NCI-H2196 treated with DMSO at 0.1 percent for 48 hours (cell line): ENCODE measurements at regions not wholly inside any gene's neighbourhood (a gene's known extent, or its start where the extent isn't known, plus 50 kb on each side); places are given as distances from the start of the nearest gene placed in this dataset.
"Not testable (repeated sequence)": the region's sequence is repeated elsewhere in the genome, so short reads cannot be mapped to it uniquely, and the experiment has no call there.

Source experiments
- DNase-seq: peaks from one replicate; lab custom pipeline; 2025; ENCODE audit not compliant: unreplicated experiment; lab: John Stamatoyannopoulos, UW

- no peak for DNase-seq
These were observed 1165.6 kb upstream of the CDH8 start for GRCh38 chr16:63201851-63202250.

DNA sequence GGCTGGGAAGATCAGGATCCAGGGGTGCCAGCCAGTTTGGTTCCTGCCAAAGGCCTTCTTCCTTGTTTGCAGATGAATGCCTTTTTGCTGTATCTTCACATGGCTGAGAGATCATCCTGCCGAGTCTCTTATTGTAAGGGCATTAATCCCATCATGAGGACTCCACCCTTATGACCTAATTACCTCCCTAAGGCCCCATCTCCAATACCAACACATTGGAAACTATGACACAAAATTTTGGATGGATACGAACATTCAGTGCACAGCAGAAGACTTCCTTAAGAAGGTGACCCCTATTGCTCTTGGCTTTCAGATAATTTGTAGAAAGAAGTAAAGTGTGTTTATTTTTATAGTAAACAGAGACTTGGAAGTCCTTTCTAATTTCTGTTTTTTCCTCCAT is 1164.7 kb upstream of the CDH8 start:
- no peak for DNase-seq

DNA sequence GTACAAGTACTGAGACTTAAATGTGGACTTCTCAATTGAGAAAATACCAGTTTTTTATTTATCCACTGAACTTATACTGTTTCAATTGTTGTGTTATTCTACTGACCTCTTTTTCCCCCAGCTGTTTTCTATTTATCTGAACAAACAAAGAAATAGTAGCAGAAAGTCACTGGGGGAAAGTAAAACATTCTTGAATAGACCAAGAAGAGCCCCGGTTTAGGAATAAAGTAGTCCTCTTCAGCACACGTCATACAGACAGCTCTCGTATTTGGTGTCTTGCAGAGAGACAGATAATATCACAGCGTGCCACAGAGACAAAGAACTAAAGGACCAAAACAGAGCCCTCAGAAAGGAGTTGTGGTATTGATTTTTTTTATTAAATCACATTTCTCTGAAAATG is 1159.1 kb upstream of the CDH8 start:
- no peak for DNase-seq

- no peak for DNase-seq
These were observed 1156.7 kb upstream of the CDH8 start for GRCh38 chr16:63192980-63193379.

DNA sequence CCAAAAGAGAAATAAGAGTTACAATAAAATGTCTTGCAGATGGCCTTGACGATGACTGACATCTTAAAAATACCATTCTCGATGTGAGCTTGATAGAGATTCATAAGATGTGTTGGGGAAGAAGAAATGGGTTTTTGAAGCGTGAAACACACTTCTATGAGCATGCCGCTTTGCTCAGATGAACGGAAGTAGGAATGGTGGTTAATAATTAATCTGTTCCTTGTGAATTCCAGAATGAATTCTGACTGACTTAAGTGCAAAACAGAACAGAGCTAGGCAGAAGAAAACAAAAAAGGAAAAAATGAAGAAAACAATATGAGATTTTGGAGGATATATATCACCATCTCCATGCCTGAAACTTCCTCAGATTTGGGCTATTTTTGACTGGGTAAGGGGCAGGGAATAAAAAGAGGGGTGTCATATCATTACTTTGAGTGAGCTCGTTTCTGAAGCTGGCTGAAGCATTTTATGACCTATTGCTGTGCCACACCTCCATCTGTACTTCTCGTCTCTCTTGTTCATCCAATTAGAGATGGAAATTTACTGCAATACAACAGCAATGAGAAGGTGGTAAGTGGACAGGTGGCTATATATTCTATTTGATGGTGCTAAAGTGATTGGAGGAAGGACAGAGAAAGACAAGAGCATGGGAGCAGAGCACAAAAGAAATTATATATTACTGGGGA is 1152.0 kb upstream of the CDH8 start:
- no peak for DNase-seq

DNA sequence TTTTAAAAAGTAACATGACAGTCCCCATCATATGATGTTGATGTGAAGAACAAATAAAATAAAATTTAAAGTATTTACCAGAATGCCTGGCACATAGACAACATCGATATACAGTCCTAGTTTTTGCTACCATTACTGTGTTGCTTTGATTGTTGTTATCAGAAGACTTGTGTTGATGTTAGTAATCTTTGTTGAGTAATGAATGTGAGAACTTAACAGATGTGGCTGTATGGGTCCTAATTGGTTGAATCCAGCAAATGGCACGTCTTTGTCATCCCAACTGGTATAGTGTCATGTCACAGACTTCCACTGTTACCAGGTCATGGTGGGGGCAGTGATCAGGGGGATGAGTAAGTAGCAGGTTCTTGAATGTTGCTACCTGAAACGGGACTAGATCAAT is 1151.4 kb upstream of the CDH8 start:
- no peak for DNase-seq

GRCh38 chr16:63185235-63185780 is 1149.1 kb upstream of the CDH8 start:
- no peak for DNase-seq

- no peak for DNase-seq
These were observed 1147.5 kb upstream of the CDH8 start for GRCh38 chr16:63183743-63184142.

DNA sequence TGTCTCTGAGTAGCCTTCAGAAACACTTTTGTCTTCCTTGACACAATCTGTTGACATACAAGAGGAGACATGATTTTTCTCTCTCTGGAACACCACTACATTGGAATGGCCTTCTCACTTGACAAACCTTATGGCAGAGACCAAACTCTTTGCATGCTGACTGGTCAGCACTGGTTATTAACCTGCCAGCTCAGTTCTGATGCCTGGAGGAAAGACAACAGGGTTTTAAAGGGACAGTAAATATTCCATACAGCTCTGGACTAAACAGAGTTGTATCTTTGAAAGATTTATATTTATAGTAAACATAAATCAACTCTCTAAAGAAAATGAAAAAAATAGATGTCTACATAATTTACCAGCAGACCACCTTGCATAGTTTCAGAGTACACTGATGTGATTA is 1139.1 kb upstream of the CDH8 start:
- no peak for DNase-seq

GRCh38 chr16:63174801-63175200 is 1138.6 kb upstream of the CDH8 start:
- no peak for DNase-seq

GRCh38 chr16:63171545-63171944 is 1135.3 kb upstream of the CDH8 start:
- DNase-seq, result no peak

- DNase-seq, result no peak
These were observed 1132.9 kb upstream of the CDH8 start for GRCh38 chr16:63169100-63169499.

- DNase-seq, result no peak
These were observed 1121.6 kb upstream of the CDH8 start for GRCh38 chr16:63157818-63158217.

DNA sequence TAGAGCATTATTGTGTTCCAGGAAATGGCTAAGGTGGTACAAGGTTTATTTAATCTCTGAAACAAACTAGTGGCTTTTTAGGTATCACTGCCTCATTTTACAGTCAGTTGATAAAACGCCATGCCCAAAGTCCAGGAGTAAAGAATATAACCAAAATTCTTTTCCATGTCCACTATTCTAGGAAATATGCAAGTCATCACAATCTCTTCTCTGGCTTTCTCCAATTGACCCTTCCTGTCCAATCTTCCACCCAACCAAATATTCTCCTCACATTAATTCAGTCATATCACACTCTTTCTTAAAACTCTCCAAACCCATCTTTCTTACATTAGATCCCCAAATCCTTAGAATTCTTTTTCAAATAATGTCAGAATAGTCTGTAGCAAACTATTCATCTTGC is 1110.0 kb upstream of the CDH8 start:
- no peak for DNase-seq

DNA sequence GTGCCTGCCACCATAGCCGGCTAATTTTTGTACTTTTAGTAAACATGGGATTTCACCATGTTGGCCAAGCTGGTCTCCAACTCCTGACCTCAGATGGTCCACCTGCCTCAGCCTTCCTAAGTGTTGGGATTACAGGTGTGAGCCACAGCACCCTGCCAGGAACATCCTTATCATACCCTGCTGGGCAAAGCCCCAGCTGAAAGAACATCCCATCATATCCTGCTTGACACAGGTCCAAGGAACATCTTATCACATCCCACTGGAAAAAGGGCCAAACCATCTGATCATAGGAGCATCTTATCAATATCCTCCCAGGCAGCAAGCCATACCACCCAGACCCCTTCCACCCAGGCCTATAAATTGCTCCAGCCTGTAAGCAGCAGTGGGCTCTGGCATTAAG is 1109.2 kb upstream of the CDH8 start:
- no peak for DNase-seq

DNA sequence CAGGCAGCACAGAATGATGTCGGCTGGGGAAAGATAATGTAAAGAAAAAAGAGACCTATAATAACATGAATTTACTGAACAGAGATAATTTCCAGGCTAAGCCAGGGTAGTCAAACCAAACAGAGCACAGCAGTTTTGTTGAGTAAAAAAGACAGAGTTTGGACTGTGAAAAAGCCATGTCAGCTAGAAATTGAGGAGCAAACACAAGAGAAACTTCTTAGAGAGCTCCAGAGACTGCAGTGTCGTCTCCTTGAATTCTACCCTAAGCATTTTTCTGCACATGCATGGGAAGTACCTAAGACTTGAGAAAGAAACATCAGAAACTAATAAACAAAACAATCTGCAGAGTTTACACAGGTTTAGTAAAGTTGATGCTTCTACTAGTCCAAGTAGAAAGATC is 1098.8 kb upstream of the CDH8 start:
- no peak for DNase-seq

- DNase-seq, result no peak
These were observed 1095.3 kb upstream of the CDH8 start for GRCh38 chr16:63131503-63131902.

DNA sequence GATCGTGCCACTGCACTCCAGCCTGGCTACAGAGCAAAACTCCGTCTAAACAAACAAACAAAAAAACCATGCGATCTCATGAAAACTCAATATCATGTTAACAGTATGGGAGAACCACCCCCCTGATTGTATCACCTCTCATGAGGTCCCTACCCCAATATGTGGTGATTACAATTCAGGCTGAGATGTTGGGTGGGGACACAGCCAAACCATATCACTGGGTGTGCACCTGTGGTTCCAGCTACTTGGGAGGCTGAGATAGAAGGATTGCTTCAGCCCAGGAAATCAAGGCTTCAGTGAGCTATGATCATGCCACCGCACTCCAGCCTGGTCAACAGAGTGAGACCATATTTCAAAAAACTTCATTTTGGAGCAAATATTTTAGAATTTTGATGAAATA is 1094.7 kb upstream of the CDH8 start:
- DNase-seq, result no peak

- DNase-seq, result no peak
These were observed 1093.3 kb upstream of the CDH8 start for GRCh38 chr16:63129411-63130125.

DNA sequence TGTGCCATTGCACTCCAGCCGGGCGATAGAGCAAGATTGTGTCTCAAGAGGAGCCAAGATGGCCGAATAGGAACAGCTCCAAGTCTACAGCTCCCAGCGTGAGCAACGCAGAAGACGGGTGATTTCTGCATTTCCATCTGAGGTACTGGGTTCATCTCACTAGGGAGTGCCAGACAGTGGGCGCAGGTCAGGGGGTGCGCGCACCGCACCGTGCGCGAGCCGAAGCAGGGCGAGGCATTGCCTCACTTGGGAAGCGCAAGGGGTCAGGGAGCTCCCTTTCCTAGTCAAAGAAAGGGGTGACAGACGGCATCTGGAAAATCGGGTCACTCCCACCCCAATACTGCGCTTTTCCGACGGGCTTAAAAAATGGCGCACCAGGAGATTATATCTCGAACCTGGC is 1083.7 kb upstream of the CDH8 start:
- DNase-seq, result not testable (repeated sequence)

DNA sequence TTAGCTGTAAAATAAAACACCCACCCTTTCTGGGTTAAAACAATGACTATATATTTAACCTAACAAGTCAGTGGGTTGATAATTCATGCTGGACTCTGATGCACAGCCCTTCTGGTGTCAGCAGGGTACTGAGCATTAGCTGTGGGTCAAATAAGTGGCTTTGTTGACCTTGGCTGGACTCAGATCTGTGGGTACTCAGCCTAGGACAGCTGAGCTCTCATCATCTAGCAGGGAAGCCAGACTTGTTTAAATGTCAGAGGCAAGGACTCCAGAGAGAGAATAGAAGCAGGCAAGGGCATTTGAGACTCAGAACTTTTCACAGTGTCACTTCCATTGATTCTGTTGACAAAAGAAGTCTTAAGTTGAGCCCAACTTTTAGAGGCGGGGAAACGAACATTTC is 1063.8 kb upstream of the CDH8 start:
- DNase-seq, result no peak

GRCh38 chr16:63096857-63097256 is 1060.6 kb upstream of the CDH8 start:
- DNase-seq, result no peak

GRCh38 chr16:63092736-63093135 is 1056.5 kb upstream of the CDH8 start:
- no peak for DNase-seq
